Epithelial cell of prostate (primary cell): ENCODE measurements at regions not wholly inside any gene's neighbourhood (a gene's known extent, or its start where the extent isn't known, plus 50 kb on each side); places are given as distances from the start of the nearest gene placed in this dataset.

Source experiments
- DNase-seq: peaks from one replicate; pipeline ENCODE4 v3.0.0-alpha.2; 2011; ENCODE audit warnings: low read depth, low spot score
- H3K27ac ChIP-seq: fragments of 450-650 bp; 2 replicates; pipeline ENCODE4 v1.5.1; 2017; ENCODE audit warnings: mild to moderate bottlenecking

- no peak overlapping the region for H3K27ac ChIP-seq
Measured at GRCh38 chr1:22218618-22219250, 75.8 kb upstream of the WNT4 start.

GRCh38 chr1:22221233-22221780 lies 78.4 kb upstream of the WNT4 start:
- DNase-seq, result no peak

More at GRCh38 chr1:22218618-22219250, 75.8 kb upstream of the WNT4 start:
- no peak for DNase-seq

DNA sequence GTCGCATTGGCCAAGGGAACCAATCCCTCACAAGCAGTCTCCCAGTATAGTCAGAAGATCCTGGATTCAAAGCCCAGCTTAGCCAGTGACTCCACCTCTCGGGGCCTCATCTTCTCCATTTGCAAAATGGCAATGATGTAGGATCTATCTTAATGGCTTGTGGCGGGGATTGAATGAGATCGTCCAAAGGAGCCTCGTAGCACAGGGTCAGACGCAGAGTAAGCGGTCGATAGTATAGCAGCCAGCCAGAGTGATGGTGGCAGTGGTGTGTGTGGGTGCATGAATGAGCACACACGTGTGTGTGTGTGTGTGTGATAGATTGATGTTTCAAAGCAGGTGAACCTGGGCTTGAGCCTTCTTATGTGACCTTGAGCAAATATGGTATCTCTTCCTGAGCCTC lies 79.8 kb upstream of the WNT4 start:
- DNase-seq, result no peak
- no peak overlapping the region for H3K27ac ChIP-seq

More at GRCh38 chr1:22221233-22221780, 78.4 kb upstream of the WNT4 start:
- no peak overlapping the region for H3K27ac ChIP-seq

DNA sequence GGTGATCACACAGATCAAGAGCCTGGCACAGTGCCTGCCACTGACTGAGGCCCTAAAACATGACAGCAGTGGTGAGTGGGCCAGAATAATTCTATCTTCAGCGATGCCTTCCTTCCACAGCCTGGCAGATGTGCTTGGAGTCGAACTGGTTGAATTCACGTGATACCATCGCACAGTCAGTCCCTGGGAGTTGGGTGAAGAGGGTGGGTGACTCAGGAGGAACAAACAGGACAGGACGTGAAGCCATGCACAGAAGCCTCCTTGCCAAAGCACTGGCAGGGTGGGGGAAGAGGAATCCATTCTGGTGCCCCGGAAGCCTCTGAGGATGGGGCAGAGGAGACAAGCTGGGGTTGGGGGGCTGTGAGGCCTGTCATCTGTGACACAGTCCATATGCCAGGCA lies 80.3 kb upstream of the WNT4 start:
- DNase-seq, result no peak
- no peak overlapping the region for H3K27ac ChIP-seq

- no peak for DNase-seq
- no peak overlapping the region for H3K27ac ChIP-seq
Measured at GRCh38 chr1:22224091-22224490, 81.2 kb upstream of the WNT4 start.

DNA sequence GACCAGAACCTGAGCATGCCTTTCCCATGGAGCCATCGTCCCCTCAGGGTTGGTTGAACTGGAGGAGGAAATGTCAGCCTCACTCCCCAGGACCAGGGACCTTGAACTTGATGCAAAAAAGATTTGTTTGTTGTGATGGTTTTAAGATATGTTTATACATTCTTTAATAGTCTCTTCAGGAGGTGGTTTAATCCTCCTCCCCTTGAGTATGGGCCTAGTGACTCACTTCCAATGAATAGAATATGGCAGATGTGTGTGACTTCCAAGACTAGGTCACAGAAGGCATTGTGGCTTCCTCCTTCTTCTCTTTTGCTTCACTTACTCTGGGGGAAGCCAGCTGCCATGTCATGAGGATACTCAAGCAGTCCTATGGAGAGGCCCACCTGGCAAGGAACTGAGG lies 81.7 kb upstream of the WNT4 start:
- DNase-seq, result no peak
- H3K27ac ChIP-seq, result no peak overlapping the region

DNA sequence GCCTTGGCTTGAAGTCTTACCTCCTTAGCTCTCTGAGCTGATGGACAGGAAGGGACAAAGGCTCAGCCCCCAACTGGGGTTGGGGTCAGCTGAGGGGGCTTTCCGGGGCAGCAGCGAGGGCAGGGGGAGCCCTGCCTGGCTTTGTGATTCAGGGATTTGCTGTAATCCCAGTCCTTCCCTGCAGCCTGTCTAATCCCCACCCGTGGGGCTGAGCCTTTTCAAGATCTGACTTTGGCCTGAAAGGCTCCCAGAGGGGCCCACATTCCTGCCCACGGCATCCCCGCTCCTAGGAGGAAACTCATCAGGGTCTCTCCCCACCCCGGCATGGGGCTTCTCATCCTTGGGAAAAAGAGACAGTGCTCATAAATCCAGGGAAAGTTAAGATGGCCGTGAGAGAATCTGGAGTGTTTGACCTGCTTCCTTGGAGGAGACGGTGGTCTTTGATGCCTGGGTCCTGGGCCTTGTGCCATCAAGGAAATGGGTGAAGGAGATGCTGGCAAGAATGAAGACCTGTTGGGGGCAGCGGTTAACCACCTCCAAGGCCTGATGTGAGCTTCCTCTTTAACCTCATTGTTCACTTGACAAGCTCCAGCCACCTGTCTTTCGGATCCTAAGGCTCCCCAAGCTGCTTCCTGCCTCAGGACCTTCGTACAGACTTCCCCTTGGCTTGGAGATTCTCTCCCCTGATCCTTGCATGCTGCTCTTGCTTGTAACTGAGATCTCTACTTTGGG lies 83.1 kb upstream of the WNT4 start:
- DNase-seq, result no peak
- no peak overlapping the region for H3K27ac ChIP-seq

GRCh38 chr1:22228074-22228473 lies 85.2 kb upstream of the WNT4 start:
- no peak overlapping the region for H3K27ac ChIP-seq
- no peak for DNase-seq

- H3K27ac ChIP-seq, result peak overlapping the region; percentile 60
- peak; percentile 39 for DNase-seq
Measured at GRCh38 chr1:22228505-22228911, 85.6 kb upstream of the WNT4 start.

- DNase-seq, result peak; percentile 55
- H3K27ac ChIP-seq, result peak overlapping the region; percentile 60
Measured at GRCh38 chr1:22229379-22229778, 86.5 kb upstream of the WNT4 start.

DNA sequence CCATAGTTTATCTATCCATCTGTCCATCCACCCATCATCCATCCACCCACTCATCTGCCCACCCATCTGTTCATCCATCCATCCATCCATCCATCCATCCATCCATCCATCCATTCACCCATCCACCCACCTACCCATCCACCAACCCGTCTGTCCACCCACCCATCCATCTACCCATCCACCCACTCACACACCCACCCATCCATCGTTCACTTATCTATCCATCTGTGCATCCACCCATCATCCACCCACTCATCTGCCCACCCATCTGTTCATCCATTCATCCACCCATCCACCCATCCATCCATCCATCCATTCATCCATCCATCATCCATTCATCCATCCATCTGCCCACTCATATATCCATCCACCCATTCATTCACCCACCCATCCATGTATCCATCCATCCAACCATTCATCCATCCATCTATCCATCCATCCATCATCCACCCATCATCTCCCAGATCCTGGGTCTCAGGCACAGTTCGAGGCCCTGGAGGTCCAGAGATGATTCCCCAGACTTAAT lies 88.2 kb upstream of the WNT4 start:
- DNase-seq, result no peak
- no peak overlapping the region for H3K27ac ChIP-seq

- DNase-seq, result no peak
- H3K27ac ChIP-seq, result no peak overlapping the region
Measured at GRCh38 chr1:22231995-22232690, 89.2 kb upstream of the WNT4 start.

DNA sequence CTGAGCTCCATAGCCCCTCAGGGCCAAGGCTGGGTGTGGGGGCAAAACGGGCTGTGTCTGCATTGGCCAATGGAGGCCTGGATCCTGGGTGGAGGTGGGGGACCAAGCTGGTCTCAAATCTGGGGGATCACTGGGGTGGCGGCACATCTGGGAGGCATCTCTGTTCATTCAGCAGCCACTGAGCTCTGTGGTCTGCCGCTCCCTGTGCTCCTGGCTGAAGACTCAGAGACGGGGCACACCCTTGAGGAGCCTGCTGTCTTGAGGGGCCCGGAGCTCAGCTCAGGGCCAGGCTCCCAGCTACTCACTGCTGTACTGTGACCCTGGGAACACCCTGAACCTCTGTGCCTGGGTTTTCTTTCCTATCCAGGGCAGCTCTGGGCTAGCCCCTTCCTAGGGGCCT lies 90.3 kb upstream of the WNT4 start:
- DNase-seq, result no peak

DNA sequence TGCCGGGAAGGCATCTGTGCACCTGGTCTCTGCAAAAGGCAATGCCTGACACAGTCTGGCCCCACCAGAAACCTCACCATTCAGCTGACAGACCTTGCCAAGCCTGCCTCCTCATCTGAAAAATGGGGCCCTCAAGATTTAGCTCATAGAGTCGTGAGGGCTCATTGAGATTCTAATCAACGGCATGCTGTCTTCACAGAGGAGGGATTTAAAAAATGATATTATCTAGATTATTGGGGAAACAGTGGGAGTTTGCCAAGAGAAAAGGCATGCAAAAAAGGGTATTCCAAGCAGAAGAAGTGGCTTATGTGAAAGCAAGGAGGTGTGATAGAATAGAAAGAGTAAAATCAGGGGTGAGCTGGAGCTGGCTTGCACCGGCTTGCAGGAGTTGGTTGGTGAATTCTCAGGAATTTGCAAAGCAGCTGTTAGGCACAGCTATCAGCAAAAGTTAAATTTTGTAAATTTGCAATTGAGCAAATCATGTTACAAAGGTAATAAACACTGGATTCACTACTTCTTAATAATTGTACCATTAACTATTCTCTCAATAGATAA lies 91.7 kb upstream of the WNT4 start:
- DNase-seq, result no peak
- H3K27ac ChIP-seq, result no peak overlapping the region

More for the DNA sequence above, 90.3 kb upstream of the WNT4 start:
- no peak overlapping the region for H3K27ac ChIP-seq

DNA sequence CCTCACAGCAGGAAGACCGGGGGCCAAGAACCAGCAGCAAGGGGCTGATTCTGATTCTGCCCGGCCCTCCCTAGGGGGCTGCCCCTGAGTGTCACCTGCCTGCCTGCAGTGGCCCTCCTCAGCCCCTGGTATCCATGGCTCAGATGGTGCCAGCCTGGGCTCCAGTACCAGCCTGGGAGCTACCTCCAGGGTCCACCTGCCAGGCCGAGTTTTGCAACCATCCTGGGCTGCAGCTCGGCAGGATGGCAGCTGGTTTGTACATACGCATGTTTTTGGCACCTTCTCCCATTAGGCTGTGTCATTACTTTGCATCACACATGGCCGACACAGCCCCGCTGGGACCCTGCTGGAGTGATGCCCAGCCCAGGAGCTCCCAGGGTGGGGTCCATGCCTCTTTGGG lies 93.3 kb upstream of the WNT4 start:
- no peak for DNase-seq
- H3K27ac ChIP-seq, result no peak overlapping the region

- H3K27ac ChIP-seq, result no peak overlapping the region
- no peak for DNase-seq
Measured at GRCh38 chr1:22236900-22237299, 94.0 kb upstream of the WNT4 start.

DNA sequence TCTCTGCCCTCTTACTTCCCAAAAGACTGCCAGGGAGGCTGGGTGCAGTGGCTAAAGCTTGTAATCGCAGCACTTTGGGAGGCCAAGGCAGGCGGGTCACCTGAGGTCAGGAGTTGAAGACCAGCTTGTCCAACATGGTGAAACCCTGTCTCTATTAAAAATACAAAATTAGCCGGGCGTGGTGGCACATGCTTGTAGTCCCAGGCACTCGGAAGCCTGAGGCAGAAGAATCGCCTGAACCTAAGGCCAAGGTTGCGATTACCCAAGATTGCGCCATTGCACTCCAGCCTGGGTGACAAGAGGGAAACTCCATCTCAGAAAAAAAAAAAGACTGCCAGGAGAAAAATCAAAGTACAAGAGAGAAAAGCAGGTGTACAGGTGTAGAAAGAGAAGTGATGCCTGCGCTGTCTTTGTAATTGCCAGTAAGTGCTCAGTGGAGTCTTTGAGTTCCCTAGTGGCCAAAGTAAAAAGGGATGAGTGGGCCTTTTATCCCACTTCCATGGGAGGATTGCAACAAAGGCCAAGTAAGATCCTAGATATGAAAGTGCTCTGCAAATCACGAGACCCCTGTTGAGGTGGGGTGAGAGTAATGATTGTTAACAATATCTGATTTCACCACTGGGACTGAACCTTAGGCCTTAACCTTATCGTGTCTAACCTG lies 94.7 kb upstream of the WNT4 start:
- H3K27ac ChIP-seq, result no peak overlapping the region
- no peak for DNase-seq

DNA sequence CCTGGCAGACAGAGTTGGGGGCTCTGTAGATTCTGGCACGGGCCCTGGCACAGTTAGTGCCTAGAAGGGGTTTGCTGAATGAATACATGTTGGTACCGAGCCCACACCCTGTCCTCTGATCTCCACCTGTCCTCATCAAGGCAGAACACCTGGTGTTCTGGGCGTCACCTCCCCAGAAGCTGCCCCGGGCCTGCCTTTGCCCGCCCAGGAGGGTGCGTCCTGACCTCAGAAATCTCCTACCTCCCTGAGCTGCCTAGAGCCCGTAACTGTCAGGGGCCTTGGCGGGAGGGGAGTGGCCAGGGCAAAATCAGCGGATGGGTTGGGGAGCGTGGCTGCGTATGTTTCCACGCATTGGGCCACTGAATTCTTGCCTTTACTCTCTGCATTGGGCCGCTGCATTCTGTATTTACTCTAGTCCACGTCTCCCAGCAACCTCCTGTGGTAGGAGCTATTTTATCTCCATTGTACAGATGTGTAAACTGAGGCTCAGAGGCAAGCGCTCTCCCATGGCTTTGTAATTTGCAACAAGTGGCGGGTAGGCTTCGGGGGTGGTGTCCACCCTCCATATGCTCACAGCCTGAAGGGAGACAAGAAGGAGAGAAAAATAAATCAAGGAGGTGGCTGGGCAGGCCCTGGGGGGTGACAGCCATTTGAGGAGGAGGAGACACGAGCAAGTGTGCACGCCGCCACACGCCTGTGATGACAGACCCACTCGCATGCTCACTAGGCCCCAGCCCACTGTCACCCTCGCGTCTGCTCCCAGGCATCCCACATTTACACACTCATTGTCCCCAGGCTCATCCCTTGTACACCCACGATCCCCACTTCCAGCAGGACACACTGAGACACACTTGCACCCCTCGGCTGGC lies 95.7 kb upstream of the WNT4 start:
- DNase-seq, result no peak
- H3K27ac ChIP-seq, result no peak overlapping the region

DNA sequence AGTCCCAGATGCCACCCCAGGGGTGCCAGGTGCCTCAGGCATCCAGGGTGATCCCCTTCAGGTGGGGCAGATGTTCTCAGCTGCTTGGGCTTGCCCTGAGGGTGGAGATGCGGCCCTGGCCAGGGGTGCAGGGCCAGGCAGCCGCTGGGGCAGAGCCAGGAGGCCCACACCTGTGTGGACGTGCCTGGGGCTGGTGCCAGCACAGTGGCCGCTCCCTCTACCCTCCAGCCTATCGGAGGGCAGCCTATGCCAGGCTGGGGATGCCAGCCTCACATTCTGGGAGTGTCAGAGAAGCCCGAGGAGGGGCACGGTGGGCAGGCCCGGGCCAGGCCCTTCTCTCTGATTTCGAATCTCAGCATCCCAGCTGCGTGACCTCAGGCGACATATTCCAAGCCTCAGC lies 96.5 kb upstream of the WNT4 start:
- DNase-seq, result no peak
- H3K27ac ChIP-seq, result no peak overlapping the region
